ENCODE measurements at regions not wholly inside any gene's neighbourhood (a gene's known extent, or its start where the extent isn't known, plus 50 kb on each side); places are given as distances from the start of the nearest gene placed in this dataset.

DNA sequence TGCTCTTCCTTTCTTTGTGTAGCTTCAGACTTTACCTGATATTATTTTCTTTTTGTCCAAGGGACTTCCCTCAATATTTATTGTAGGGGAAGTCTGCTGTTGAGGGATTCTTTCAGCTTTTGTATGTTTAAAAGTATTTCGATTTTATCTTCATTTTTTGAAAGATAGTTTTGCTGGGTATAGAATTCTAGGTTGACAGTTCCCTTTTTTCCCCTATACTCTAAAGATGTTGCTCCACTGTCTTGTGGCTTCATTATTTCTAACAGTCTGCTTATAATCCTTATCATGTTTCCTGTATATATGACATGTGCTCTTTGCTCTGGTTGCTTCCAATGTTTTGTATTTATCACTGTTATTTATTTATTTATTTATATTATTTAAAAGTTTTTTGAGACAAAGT lies 57.3 kb downstream of the CYTL1 start:
- DNase-seq (ENCODE audit: low spot score) = no peak

DNA sequence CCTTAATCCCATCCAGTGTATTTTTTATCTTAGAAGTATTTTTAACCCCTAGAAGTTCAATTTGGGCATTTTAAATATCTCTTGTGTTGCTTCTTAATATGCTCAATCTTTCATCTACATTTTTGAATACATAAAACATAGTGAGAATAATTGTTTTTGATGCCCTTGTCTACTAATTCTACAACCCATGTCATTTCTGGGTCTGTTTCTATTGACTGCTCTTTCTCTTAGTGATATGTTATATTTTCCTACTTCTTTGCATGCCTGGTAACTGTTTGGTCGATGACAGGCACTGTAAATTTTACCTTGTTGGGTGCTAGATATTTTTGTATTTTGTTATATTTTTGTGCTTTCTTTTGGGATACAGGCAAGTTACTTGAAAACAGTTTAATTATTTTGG lies 56.3 kb downstream of the CYTL1 start:
- DNase-seq (ENCODE audit: low spot score) = no peak

Data from ecto neural progenitor cell (in vitro differentiated cells).